HG03571 (cell line): ENCODE measurements at regions not wholly inside any gene's neighbourhood (a gene's known extent, or its start where the extent isn't known, plus 50 kb on each side); places are given as distances from the start of the nearest gene placed in this dataset.

Experiments used
- ATAC-seq: cut with Tn5 transposase; IDR thresholded peaks from one replicate; pipeline ENCODE4 v1.9.1; 2021; ENCODE audit not compliant: unreplicated experiment

DNA sequence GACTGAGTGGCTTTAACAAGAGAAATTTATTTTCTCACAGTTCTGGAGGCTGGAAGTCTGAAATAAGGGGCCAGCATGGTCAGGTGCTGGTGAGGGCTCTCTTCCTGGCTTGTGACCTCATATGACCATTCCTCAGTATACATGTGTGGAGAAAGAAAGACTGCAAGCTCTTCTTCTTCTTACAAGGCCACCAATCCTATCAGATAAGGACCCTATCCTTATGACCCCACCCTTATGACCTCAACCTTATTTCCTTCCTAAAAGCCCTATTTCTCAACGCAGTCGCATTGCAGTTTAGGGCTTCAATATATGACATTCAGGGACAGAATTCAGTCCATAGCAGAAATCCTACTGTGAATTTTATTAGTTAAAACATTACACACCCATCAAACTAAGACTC lies 124.4 kb upstream of the RAG2 start:
- no peak for ATAC-seq

DNA sequence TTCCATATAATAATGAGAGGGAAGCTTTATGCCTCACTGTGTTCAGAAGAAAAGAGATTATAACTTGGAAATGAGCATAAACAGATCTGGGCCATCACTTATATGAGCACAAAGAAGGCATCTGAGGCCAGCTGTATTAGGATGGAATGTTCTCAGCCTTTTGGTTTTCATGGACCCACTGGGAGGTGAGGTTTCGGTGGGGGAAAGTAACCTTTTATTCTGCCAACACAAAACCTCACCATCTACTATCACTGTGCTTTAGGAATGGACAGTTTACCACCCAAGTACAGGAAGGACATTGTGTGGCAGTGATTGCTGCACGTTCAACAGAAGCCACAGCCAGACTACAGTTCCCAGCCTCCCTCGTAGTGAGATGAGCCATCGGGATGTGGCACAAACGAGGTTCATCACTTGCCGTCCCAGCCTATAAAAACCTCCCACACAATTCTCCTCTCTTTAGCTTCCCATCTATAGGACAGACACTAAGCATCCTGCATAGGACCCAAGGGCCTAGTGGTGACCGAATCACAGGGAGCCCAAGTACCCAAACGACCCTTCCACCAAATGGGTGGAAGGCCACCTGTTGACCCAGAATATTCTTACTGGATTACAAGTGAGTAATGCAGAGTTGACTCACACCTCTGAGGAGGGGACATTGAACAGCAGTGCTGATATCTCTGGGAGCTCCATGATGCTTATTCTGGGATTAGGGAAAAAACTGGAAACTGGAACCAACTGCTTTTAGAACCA lies 121.5 kb upstream of the RAG2 start:
- no peak for ATAC-seq

DNA sequence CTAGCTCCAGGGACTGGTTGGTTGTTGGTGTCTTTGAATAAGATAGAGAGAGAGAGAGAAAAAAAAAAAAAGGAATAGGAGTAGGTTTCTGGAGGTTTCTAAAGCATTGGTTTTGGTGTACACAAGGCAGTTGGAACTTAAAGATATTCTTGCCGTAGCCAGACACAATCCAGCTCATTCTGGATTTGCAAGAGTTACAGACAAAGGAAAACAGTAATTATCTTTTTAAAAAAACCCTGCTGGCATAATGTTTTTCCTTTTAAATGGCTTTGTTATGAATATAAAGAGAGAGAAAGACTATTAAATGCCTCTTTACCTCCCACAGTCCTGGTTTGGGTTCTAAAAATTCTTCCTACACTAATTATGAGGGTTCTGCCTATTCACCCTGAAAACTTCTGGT lies 120.4 kb upstream of the RAG2 start:
- no peak for ATAC-seq

GRCh38 chr11:36713715-36714114 lies 115.7 kb upstream of the RAG2 start:
- no peak for ATAC-seq

DNA sequence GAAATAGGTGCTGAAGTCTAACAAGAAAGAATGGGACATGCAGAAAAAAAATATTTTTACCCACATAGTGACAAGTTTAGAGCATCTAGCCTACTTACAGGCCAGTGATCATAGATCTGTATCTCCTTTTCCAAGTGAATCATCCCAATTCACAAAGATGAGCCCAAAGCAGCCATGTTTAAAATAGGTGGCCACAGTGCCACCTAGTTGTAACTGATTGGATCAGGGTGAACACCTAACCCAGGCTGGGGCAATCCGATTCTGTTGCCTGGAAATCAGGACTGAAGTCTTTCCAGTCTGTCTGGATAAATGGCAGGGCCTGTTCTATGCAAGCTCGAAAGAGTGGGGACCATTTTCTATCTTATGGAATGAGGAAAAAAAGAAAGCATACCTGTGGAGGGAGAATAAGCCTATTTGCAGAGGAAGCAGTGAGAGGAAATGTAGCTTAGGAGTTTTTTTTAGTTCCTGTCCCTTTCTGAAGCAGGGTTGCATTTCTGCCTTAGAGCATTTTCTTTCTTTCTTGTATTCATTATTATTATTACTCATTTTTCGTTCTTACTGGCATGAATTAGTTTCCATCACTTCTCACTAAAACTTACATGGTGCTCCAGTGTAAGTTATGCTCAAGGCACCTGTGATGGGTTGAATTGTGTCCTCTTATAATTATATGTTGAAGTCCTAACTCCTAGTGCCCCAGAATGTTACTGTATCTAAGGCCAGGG lies 113.2 kb upstream of the RAG2 start:
- ATAC-seq, result no peak
